GM18498 (cell line): ENCODE measurements at regions not wholly inside any gene's neighbourhood (a gene's known extent, or its start where the extent isn't known, plus 50 kb on each side); places are given as distances from the start of the nearest gene placed in this dataset.
"Not testable (repeated sequence)": the region's sequence is repeated elsewhere in the genome, so short reads cannot be mapped to it uniquely, and the experiment has no call there.

Experiments used
- ATAC-seq: cut with Tn5 transposase; IDR thresholded peaks from one replicate; pipeline ENCODE4 v1.9.1; 2021; ENCODE audit warnings: mild to moderate bottlenecking, moderate library complexity; ENCODE audit not compliant: unreplicated experiment

- no peak for ATAC-seq
Observed at GRCh38 chr14:39626589-39627576, 194.7 kb upstream of the FBXO33 start.

- ATAC-seq = no peak
Observed at GRCh38 chr14:39621678-39622077, 189.4 kb upstream of the FBXO33 start.

GRCh38 chr14:39621223-39621622 is 189.0 kb upstream of the FBXO33 start:
- ATAC-seq = no peak

- ATAC-seq = no peak
Observed at GRCh38 chr14:39617537-39617936, 185.3 kb upstream of the FBXO33 start.

- no peak for ATAC-seq
Observed at GRCh38 chr14:39615352-39615751, 183.1 kb upstream of the FBXO33 start.

GRCh38 chr14:39614297-39614923 is 182.2 kb upstream of the FBXO33 start:
- no peak for ATAC-seq

GRCh38 chr14:39609119-39609518 is 176.9 kb upstream of the FBXO33 start:
- ATAC-seq = no peak

GRCh38 chr14:39607978-39608377 is 175.7 kb upstream of the FBXO33 start:
- ATAC-seq = no peak

GRCh38 chr14:39603942-39604341 is 171.7 kb upstream of the FBXO33 start:
- no peak for ATAC-seq

GRCh38 chr14:39593377-39593776 is 161.1 kb upstream of the FBXO33 start:
- ATAC-seq = no peak

GRCh38 chr14:39592116-39592789 is 160.0 kb upstream of the FBXO33 start:
- ATAC-seq = no peak

GRCh38 chr14:39589882-39590281 is 157.6 kb upstream of the FBXO33 start:
- not testable (repeated sequence) for ATAC-seq

- peak; percentile 64 for ATAC-seq
Observed at GRCh38 chr14:39582028-39582654, 149.9 kb upstream of the FBXO33 start.

- ATAC-seq = no peak
Observed at GRCh38 chr14:39581474-39581873, 149.2 kb upstream of the FBXO33 start.

GRCh38 chr14:39580696-39581095 is 148.5 kb upstream of the FBXO33 start:
- no peak for ATAC-seq

GRCh38 chr14:39576736-39577135 is 144.5 kb upstream of the FBXO33 start:
- no peak for ATAC-seq

GRCh38 chr14:39576258-39576657 is 144.0 kb upstream of the FBXO33 start:
- ATAC-seq = no peak

GRCh38 chr14:39568809-39569538 is 136.7 kb upstream of the FBXO33 start:
- no peak for ATAC-seq

- no peak for ATAC-seq
Observed at GRCh38 chr14:39566795-39567194, 134.6 kb upstream of the FBXO33 start.

GRCh38 chr14:39563361-39563760 is 131.1 kb upstream of the FBXO33 start:
- ATAC-seq = no peak
